Right lung (tissue), 2 donors: ENCODE measurements at regions not wholly inside any gene's neighbourhood (a gene's known extent, or its start where the extent isn't known, plus 50 kb on each side); places are given as distances from the start of the nearest gene placed in this dataset.

ENCODE experiments used
- DNase-seq, 2 donors: peaks; one replicate each; pipeline ENCODE4 v3.0.0-alpha.2; 2013

GRCh38 chr22:48667289-48667688, 1160.4 kb downstream of the BRD1 start:
- no peak for DNase-seq

- DNase-seq: no peak
Measured at GRCh38 chr22:48666620-48667019, 1161.1 kb downstream of the BRD1 start.

- DNase-seq: no peak
Measured at GRCh38 chr22:48665311-48665995, 1162.2 kb downstream of the BRD1 start.

GRCh38 chr22:48664586-48664985, 1163.1 kb downstream of the BRD1 start:
- DNase-seq: no peak

GRCh38 chr22:48663297-48663696, 1164.4 kb downstream of the BRD1 start:
- DNase-seq: no peak

- DNase-seq: no peak
Measured at GRCh38 chr22:48662476-48663135, 1165.1 kb downstream of the BRD1 start.

- no peak for DNase-seq
Measured at GRCh38 chr22:48661984-48662383, 1165.7 kb downstream of the BRD1 start.

GRCh38 chr22:48660790-48661740, 1166.6 kb downstream of the BRD1 start:
- no peak for DNase-seq

- DNase-seq: no peak
Measured at GRCh38 chr22:48660104-48660789, 1167.4 kb downstream of the BRD1 start.

- no peak for DNase-seq
Measured at GRCh38 chr22:48659404-48659996, 1168.2 kb downstream of the BRD1 start.

GRCh38 chr22:48658871-48659270, 1168.8 kb downstream of the BRD1 start:
- DNase-seq: no peak

GRCh38 chr22:48658246-48658645, 1169.4 kb downstream of the BRD1 start:
- no peak for DNase-seq

- no peak for DNase-seq
Measured at GRCh38 chr22:48654492-48654891, 1173.2 kb downstream of the BRD1 start.

GRCh38 chr22:48653929-48654328, 1173.7 kb downstream of the BRD1 start:
- no peak for DNase-seq

GRCh38 chr22:48653306-48653705, 1174.4 kb downstream of the BRD1 start:
- DNase-seq: no peak

GRCh38 chr22:48652796-48653195, 1174.9 kb downstream of the BRD1 start:
- DNase-seq: no peak

GRCh38 chr22:48651981-48652538, 1175.6 kb downstream of the BRD1 start:
- DNase-seq: no peak

GRCh38 chr22:48651036-48651890, 1176.4 kb downstream of the BRD1 start:
- no peak for DNase-seq

- no peak for DNase-seq
Measured at GRCh38 chr22:48650323-48651035, 1177.2 kb downstream of the BRD1 start.
